Hematopoietic multipotent progenitor cell (in vitro differentiated cells): ENCODE measurements at regions not wholly inside any gene's neighbourhood (a gene's known extent, or its start where the extent isn't known, plus 50 kb on each side); places are given as distances from the start of the nearest gene placed in this dataset.
"Not testable (repeated sequence)": the region's sequence is repeated elsewhere in the genome, so short reads cannot be mapped to it uniquely, and the experiment has no call there.

Source experiments
- DNase-seq, 3 donors: peaks; one replicate each; pipeline ENCODE4 v3.0.0-alpha.2; 2011 to 2015; ENCODE audit warnings: low read depth in 2 of 3, low spot score in 2 of 3

- no peak for DNase-seq
Observed at GRCh38 chr9:126056312-126057021, 270.2 kb upstream of the MVB12B start.

- DNase-seq: no peak
Observed at GRCh38 chr9:126057121-126057825, 269.4 kb upstream of the MVB12B start.

GRCh38 chr9:126058011-126058531 is 268.6 kb upstream of the MVB12B start:
- DNase-seq: no peak

GRCh38 chr9:126058591-126058990 is 268.0 kb upstream of the MVB12B start:
- DNase-seq: no peak

GRCh38 chr9:126061575-126061974 is 265.1 kb upstream of the MVB12B start:
- no peak for DNase-seq

- no peak for DNase-seq
Observed at GRCh38 chr9:126062158-126062886, 264.3 kb upstream of the MVB12B start.

- no peak for DNase-seq
Observed at GRCh38 chr9:126063326-126063725, 263.3 kb upstream of the MVB12B start.

GRCh38 chr9:126066131-126066530 is 260.5 kb upstream of the MVB12B start:
- DNase-seq: no peak

GRCh38 chr9:126067031-126067734 is 259.4 kb upstream of the MVB12B start:
- DNase-seq: no peak

GRCh38 chr9:126068534-126069230 is 257.9 kb upstream of the MVB12B start:
- no peak for DNase-seq

- no peak for DNase-seq
Observed at GRCh38 chr9:126069400-126069955, 257.2 kb upstream of the MVB12B start.

- DNase-seq: no peak
Observed at GRCh38 chr9:126070058-126070655, 256.5 kb upstream of the MVB12B start.

GRCh38 chr9:126071076-126071750 is 255.4 kb upstream of the MVB12B start:
- no peak for DNase-seq

GRCh38 chr9:126077656-126078055 is 249.0 kb upstream of the MVB12B start:
- DNase-seq: not testable (repeated sequence)

GRCh38 chr9:126080641-126081040 is 246.0 kb upstream of the MVB12B start:
- no peak for DNase-seq

GRCh38 chr9:126081746-126082145 is 244.9 kb upstream of the MVB12B start:
- no peak for DNase-seq

GRCh38 chr9:126084008-126084407 is 242.6 kb upstream of the MVB12B start:
- DNase-seq: no peak

- DNase-seq: no peak
Observed at GRCh38 chr9:126084696-126085095, 241.9 kb upstream of the MVB12B start.

GRCh38 chr9:126085170-126085569 is 241.5 kb upstream of the MVB12B start:
- no peak for DNase-seq
